ENCODE measurements at regions not wholly inside any gene's neighbourhood (a gene's known extent, or its start where the extent isn't known, plus 50 kb on each side); places are given as distances from the start of the nearest gene placed in this dataset.
"Not testable (repeated sequence)": the region's sequence is repeated elsewhere in the genome, so short reads cannot be mapped to it uniquely, and the experiment has no call there.

DNA sequence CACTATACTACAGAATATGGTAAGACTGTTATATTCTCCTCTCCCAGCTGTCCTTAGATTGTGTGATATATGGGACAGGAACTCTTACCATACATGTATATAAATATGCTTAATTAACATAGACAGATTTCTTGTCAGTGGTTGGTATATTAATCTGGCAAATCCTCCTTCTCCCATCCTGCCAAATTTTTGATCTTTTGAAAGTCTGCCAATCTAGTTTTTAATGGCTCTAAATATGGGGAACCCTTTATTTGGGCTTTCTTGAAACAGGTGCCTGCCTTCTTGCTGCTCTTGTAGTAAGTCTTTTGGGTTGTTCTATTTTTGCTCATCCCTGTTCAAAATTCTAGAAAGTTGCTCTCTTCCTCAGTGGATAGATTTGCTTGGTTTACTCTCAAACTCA, 63.5 kb downstream of the SPATA31D1 start:
- DNase-seq: no peak

DNA sequence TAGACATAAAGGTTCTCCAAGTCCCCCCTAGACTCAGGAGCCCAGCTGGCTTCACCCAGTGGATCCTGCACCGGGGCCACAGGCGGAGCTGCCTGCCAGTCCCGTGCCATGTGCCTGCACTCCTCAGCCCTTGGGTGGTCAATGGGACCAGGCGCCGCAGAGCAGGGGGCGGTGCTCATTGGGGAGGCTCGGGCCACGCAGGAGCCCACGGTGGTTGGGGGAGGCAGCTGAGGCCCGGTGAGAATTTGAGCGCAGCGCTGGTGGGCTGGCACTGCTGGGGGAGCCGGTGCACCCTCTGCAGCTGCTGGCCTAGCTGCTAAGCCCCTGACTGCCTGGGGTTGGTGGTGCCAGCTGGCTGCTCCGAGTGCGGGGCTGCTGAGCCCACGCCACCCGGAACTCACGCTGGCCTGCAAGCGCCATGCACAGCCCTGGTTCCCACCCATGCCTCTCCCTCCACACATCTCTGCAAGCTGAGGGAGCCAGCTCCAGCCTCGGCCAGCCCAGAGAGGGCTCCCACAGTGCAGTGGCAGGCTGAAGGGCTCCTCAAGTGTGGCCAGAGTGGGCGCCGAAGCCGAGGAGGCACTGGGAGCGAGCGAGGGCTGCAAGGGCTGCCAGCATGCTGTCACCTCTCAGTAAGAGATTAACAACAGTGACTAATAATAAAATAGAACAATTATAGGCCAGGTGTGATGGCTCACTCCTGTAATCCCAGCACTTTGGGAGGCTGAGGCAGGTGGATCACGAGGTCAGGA, 65.9 kb downstream of the SPATA31D1 start:
- DNase-seq: no peak

- no peak for DNase-seq
These were observed 69.2 kb downstream of the SPATA31D1 start for GRCh38 chr9:82057805-82058204.

GRCh38 chr9:82061801-82062200, 73.2 kb downstream of the SPATA31D1 start:
- not testable (repeated sequence) for DNase-seq

DNA sequence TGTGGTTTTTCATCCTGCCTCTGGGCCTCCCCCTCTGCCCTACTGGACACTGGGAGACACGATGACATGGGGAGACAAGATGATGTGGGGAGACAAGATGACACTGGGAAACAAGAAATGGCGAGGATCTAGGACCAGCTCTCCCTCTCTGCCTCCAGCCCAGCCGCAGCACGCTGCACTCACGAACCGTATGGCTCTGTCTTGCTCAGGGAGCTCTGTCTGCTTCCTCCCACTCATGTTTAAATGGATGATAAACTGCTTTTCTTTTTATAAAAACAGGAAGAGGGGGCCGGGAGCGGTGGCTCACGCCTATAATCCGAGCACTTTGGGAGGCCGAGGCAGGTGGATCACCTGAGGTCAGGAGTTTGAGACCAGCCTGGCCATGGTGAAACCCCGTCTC, 73.7 kb downstream of the SPATA31D1 start:
- DNase-seq: no peak

- no peak for DNase-seq
These were observed 85.3 kb downstream of the SPATA31D1 start for GRCh38 chr9:82073551-82074543.

DNA sequence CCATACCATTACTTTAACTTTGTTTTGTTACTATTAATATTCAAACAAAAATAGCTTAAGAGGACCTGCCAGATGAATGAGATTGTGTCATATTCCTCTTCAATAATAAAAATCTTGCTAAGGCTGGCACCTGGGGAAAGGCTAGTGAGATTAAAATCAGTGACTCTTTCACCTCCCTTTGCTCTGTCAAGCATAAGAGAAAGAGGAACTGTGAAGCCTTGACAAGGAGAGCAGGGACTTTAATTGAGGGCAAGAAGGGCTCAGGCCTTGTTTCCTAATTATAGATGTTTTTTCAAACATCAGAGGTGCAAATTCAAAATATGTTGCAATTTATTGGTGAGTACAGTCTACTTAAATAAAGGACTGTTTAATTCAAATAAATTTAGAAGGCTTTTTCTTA, 91.7 kb downstream of the SPATA31D1 start:
- no peak for DNase-seq

DNA sequence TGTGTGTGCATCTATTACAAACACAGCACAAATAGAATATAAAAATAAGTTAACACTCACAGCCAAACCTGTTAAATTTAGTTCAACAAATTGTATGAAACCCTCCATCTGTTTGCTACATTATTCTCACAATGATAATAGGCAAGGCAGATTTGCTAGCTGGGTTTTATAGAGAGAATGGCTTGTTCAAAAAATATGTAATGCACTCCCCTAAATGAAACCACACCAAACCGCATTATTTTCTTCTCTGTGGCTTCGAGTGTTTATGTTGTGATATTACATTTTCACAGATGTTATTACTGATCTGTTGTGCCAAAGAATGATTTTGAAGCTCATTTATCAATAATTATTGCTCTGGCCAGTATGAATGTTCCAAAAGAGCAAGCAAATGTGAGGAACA, 92.9 kb downstream of the SPATA31D1 start:
- no peak for DNase-seq

DNA sequence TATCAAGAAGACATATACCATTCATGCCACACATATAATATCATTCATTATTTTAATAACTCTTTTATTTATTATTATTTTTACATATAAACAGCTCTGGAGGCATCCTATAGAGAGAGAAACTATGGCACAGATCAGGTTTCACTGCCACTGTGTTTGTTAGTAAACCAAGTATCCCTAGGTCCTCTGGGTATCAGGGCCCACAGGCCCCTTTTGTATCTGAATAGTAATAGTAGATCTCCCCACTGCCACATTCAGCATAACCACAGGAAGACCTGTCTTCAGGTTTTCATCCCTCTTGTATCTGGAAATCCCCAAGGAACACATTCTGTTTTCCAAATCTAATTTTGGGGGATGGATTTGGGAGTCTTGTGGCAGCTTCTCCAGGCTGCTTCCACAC, 94.0 kb downstream of the SPATA31D1 start:
- DNase-seq: no peak

DNA sequence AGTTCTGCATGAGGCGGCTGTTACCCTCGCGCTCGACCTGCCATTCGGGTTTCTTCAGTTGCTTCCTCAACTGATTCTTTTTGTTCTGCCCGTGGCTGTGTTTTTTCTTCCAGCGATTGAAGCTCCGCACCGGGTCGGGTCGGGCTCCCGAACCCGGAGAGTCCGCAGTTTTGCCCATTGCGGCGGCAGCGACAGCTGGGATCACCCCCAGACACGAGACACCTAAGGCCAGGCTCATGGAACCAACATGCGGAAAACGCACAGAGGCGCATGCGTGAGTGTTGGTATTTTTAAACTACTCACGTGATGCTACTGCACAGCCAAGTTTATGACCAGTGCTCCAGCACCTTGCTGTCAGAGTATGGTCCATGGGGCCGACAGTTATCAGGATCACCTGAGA, 100.0 kb downstream of the SPATA31D1 start:
- DNase-seq: no peak

DNA sequence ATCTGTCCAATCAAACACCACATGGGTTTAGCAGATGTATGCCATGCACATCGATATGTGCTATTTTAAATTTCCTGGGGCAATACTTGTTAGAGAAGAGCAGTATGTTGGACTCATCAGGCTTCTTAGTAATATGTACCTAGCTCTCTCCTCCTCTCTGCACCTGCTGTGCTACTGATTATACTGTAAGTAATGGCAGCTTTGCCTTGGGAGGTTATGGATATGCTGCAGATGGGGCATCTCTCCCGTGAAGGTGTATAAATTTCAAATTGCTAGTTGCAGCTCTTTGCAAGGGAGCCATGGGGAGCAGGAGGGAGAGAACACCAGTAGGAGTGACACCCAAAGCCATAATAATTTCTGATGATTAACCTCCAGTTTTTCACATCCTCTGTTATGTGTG, 101.5 kb downstream of the SPATA31D1 start:
- no peak for DNase-seq

GRCh38 chr9:82091100-82091499, 102.5 kb downstream of the SPATA31D1 start:
- DNase-seq: no peak

- DNase-seq: no peak
These were observed 103.0 kb downstream of the SPATA31D1 start for GRCh38 chr9:82091610-82092009.

DNA sequence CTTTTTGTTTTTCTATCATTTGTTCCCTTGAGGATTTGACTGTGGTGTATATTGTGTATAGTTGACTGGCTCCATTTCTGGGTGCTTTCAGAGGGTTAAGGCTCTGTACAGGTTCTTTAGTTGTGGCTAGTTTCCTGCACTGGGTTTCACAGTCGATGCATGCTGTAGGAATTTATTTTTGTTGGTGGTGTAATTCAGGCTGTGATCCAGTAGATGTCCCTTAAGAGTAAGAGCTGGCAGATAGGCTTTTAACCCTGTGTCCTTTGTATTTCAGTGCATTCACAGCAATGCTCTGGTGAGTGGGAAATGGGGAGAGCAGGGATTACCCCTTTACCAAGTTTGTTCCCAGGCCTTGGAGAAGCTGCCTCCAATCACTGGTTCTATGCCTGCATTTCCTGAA, 112.9 kb downstream of the SPATA31D1 start:
- no peak for DNase-seq

DNA sequence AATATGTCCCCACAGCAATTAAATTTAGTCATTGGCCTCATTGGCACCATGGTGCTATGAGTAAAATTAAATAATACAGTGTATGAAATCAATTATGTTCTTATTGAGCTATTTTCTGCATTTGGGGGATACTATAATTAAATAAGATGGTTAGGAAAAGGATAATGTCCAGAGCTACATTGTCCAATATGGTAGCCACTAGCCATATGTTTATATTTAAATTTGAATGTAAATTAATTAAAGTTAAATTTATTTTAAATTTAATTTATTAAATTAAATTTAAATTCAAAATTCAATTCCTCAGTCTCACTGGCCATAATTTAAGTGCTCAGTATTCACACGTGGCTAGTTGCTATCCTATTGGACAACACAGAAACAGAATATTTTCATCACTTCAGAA, 115.7 kb downstream of the SPATA31D1 start:
- DNase-seq: no peak

- no peak for DNase-seq
These were observed 117.2 kb downstream of the SPATA31D1 start for GRCh38 chr9:82105729-82106128.

DNA sequence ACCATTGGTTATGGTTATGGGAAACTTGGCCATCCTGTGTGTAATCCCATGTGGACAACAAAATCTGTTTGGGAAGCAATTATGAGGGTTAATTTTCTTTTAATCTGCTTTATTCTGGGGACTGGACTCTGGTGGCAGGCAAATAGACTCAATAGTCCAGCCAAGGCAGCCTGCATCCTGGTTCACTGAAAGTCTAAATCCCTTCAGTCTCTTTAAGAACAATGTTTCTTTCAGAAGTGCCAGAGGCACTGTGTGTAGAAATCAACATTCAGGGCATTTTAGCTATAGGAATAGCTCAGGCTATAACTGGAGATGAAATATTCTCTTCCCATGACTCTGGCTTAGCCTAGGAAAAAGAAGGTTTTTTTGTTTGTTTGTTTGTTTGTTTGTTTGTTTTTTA, 118.0 kb downstream of the SPATA31D1 start:
- no peak for DNase-seq

- DNase-seq: no peak
These were observed 119.9 kb downstream of the SPATA31D1 start for GRCh38 chr9:82108474-82108873.

GRCh38 chr9:82108941-82109340, 120.4 kb downstream of the SPATA31D1 start:
- no peak for DNase-seq

GRCh38 chr9:82109626-82110025, 121.1 kb downstream of the SPATA31D1 start:
- no peak for DNase-seq

GRCh38 chr9:82110881-82111280, 122.3 kb downstream of the SPATA31D1 start:
- DNase-seq: no peak

- DNase-seq: no peak
These were observed 126.8 kb downstream of the SPATA31D1 start for GRCh38 chr9:82115331-82115730.

GRCh38 chr9:82115900-82116299, 127.3 kb downstream of the SPATA31D1 start:
- DNase-seq: no peak

GRCh38 chr9:82116556-82116955, 128.0 kb downstream of the SPATA31D1 start:
- DNase-seq: no peak
